Gastroesophageal sphincter (tissue), 3 donors: ENCODE measurements at regions not wholly inside any gene's neighbourhood (a gene's known extent, or its start where the extent isn't known, plus 50 kb on each side); places are given as distances from the start of the nearest gene placed in this dataset.

Experiments
- EP300 ChIP-seq: sonication (generic); formaldehyde crosslinking; IDR thresholded peaks from one replicate; pipeline ENCODE4 v1.6.1; 2017; ENCODE audit warnings: antibody characterized with exemption, mild to moderate bottlenecking
- TF ChIP-seq, protein P1 (sequence below), 4 experiments: fragments of 200-600 bp in 2 of 4; fragments of 450-650 bp in 2 of 4; sonication (generic) in 1 of 4; IDR thresholded peaks; one replicate each; pipeline ENCODE4 v1.5.1; 2017 to 2019; ENCODE audit warnings: antibody characterized with exemption in 4 of 4, mild to moderate bottlenecking in 2 of 4, moderate library complexity in 2 of 4

DNA sequence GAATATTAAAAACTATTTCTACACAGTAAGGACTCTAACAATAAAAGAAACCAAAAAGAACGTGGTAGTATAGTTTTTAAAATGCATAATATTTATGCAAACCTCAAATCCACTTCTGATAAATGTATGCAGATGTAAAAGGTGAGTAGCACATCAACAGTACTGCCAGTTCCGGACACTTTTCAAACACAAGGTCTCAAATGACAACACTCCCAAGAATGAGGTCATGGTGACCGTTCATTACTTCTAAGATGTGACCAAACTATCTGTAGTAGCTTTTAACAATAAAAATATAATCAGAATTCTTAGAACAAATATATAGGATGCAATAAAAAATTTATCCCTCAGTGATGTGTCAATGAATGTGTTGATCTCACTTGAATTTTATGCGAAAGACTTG, 238.7 kb upstream of the NREP start:
- no peak for TF ChIP-seq EP300
- TF ChIP-seq, protein P1, sequence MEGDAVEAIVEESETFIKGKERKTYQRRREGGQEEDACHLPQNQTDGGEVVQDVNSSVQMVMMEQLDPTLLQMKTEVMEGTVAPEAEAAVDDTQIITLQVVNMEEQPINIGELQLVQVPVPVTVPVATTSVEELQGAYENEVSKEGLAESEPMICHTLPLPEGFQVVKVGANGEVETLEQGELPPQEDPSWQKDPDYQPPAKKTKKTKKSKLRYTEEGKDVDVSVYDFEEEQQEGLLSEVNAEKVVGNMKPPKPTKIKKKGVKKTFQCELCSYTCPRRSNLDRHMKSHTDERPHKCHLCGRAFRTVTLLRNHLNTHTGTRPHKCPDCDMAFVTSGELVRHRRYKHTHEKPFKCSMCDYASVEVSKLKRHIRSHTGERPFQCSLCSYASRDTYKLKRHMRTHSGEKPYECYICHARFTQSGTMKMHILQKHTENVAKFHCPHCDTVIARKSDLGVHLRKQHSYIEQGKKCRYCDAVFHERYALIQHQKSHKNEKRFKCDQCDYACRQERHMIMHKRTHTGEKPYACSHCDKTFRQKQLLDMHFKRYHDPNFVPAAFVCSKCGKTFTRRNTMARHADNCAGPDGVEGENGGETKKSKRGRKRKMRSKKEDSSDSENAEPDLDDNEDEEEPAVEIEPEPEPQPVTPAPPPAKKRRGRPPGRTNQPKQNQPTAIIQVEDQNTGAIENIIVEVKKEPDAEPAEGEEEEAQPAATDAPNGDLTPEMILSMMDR (IDR thresholded peaks at IDR 0.05), result no peak
